ENCODE measurements at regions not wholly inside any gene's neighbourhood (a gene's known extent, or its start where the extent isn't known, plus 50 kb on each side); places are given as distances from the start of the nearest gene placed in this dataset.
A peak's percentile ranks its signal among the peaks of the same experiment; 100 is the strongest.

DNA sequence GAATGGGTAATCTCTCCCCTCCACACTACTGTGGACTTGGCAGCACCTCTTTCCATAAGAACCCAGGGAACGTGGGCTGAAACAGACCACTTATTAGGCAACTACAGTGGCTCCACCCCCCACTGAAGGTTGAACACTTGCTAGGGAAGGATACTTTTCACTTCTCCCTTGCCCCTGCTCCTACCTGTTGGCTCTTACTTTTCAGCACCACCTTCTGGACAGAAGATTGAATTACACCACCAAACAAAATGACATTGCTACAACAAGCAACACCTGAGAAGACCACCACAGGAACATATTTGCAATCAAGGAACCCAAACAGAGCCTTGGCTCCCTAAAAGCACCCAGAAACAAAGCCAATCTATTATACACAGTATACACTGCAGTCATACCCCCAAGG is 132.1 kb upstream of the CXCL13 start:
- Histone ChIP-seq H3K9me3 (peaks cover 4% of the 10 kb centered on the region; the same call in 1 of the 2 replicates), H3K27me3 (replicated peaks; ENCODE audit: control insufficient read depth, insufficient read depth, low read length) (no peaks in the 10 kb centered on the region), H3K4me1 (no peaks in the 10 kb centered on the region), H3K4me3 (ENCODE audit: low read depth, low read length) (no peak overlapping the region), H3K36me3 (ENCODE audit: control insufficient read depth, insufficient read depth, low read length) (no peaks in the 10 kb centered on the region)
- Mint-ChIP-seq H3K4me3 (ENCODE audit: unreplicated experiment) (no peak overlapping the region), H3K27me3 (ENCODE audit: insufficient read depth, unreplicated experiment) (peaks cover 14% of the 10 kb centered on the region), H3K27ac (ENCODE audit: unreplicated experiment) (no peak overlapping the region), H3K4me1 (ENCODE audit: low read depth, unreplicated experiment) (no peaks in the 10 kb centered on the region), H3K9me3 (ENCODE audit: unreplicated experiment) (no peaks in the 10 kb centered on the region), H3K36me3 (ENCODE audit: insufficient read depth, unreplicated experiment) (no peaks in the 10 kb centered on the region)
- POLR2A ChIA-PET: no interaction called here
- intact Hi-C loops (cut with micrococcal nuclease; ENCODE audit: unreplicated experiment): loop anchor here (1.0 to 10.0 kb wide), 2 partner anchors 88 to 121 kb away; no protein-coding TSS in a partner anchor
- no TSS peak for BruUV-seq (replicated peaks)
- CTCF ChIA-PET: no interaction called here
- TF ChIP-seq, protein P1, sequence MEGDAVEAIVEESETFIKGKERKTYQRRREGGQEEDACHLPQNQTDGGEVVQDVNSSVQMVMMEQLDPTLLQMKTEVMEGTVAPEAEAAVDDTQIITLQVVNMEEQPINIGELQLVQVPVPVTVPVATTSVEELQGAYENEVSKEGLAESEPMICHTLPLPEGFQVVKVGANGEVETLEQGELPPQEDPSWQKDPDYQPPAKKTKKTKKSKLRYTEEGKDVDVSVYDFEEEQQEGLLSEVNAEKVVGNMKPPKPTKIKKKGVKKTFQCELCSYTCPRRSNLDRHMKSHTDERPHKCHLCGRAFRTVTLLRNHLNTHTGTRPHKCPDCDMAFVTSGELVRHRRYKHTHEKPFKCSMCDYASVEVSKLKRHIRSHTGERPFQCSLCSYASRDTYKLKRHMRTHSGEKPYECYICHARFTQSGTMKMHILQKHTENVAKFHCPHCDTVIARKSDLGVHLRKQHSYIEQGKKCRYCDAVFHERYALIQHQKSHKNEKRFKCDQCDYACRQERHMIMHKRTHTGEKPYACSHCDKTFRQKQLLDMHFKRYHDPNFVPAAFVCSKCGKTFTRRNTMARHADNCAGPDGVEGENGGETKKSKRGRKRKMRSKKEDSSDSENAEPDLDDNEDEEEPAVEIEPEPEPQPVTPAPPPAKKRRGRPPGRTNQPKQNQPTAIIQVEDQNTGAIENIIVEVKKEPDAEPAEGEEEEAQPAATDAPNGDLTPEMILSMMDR (IDR thresholded peaks at IDR 0.05; ENCODE audit: insufficient read depth in 1 of 2, low read depth in 1 of 2, low read length in 1 of 2, severe bottlenecking in 1 of 2, unreplicated experiment in 1 of 2): peak; percentile 12 to 36
- peak in 1 of 2 experiments; percentile 8 for DNase-seq

- POLR2A ChIA-PET: no interaction called here
- no peaks in the 10 kb centered on the region for H3K4me1 ChIP-seq
- H3K4me1 Mint-ChIP-seq (ENCODE audit: low read depth, unreplicated experiment): no peaks in the 10 kb centered on the region
- no peaks in the 10 kb centered on the region for H3K27me3 ChIP-seq (replicated peaks; ENCODE audit: control insufficient read depth, insufficient read depth, low read length)
- no peaks in the 10 kb centered on the region for H3K36me3 Mint-ChIP-seq (ENCODE audit: insufficient read depth, unreplicated experiment)
- TF ChIP-seq, protein P1 (IDR thresholded peaks at IDR 0.05; ENCODE audit: insufficient read depth in 1 of 2, low read depth in 1 of 2, low read length in 1 of 2, severe bottlenecking in 1 of 2, unreplicated experiment in 1 of 2): no peak
- H3K4me3 Mint-ChIP-seq (ENCODE audit: unreplicated experiment): no peak overlapping the region
- no peaks in the 10 kb centered on the region for H3K9me3 ChIP-seq
- no peaks in the 10 kb centered on the region for H3K36me3 ChIP-seq (ENCODE audit: control insufficient read depth, insufficient read depth, low read length)
- H3K27me3 Mint-ChIP-seq (ENCODE audit: insufficient read depth, unreplicated experiment): peaks cover 16% of the 10 kb centered on the region
- no peak overlapping the region for H3K27ac Mint-ChIP-seq (ENCODE audit: unreplicated experiment)
- BruUV-seq (replicated peaks): no TSS peak
- no peaks in the 10 kb centered on the region for H3K9me3 Mint-ChIP-seq (ENCODE audit: unreplicated experiment)
- DNase-seq: no peak
- intact Hi-C loops (cut with micrococcal nuclease; ENCODE audit: unreplicated experiment): no loop called here
- CTCF ChIA-PET: no interaction called here
- no peak overlapping the region for H3K4me3 ChIP-seq (ENCODE audit: low read depth, low read length)
Observed at GRCh38 chr4:77481856-77482255, 123.8 kb upstream of the CXCL13 start.

DNA sequence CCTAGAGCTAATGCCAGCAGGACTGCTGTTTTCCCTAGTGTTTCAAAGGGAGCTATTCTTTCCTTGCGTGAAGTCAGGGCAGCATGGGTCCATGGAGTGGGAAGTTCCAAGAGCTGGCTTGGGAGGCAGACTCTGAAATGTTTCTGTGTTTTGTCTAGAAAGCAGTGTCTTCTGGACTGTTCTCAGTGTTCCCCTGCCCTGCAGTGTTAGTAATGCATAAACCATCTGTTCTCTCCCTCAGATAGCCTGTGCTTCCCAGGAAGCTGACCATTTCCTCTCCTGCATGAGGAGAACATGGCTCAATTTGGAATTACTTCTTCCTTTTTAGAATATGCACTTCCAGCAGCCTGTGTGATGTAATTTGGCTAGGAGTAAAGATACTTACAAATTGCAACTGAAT is 116.7 kb upstream of the CXCL13 start:
- CTCF ChIA-PET: no interaction called here
- no peaks in the 10 kb centered on the region for H3K36me3 Mint-ChIP-seq (ENCODE audit: insufficient read depth, unreplicated experiment)
- no peaks in the 10 kb centered on the region for H3K4me1 ChIP-seq
- no peaks in the 10 kb centered on the region for H3K9me3 Mint-ChIP-seq (ENCODE audit: unreplicated experiment)
- H3K27ac Mint-ChIP-seq (ENCODE audit: unreplicated experiment): no peak overlapping the region
- no peaks in the 10 kb centered on the region for H3K9me3 ChIP-seq
- H3K4me3 Mint-ChIP-seq (ENCODE audit: unreplicated experiment): no peak overlapping the region
- intact Hi-C loops (cut with micrococcal nuclease; ENCODE audit: unreplicated experiment): no loop called here
- no TSS peak for BruUV-seq (replicated peaks)
- peaks cover 8% of the 10 kb centered on the region for H3K27me3 Mint-ChIP-seq (ENCODE audit: insufficient read depth, unreplicated experiment)
- TF ChIP-seq, protein P1 (IDR thresholded peaks at IDR 0.05; ENCODE audit: insufficient read depth in 1 of 2, low read depth in 1 of 2, low read length in 1 of 2, severe bottlenecking in 1 of 2, unreplicated experiment in 1 of 2): no peak
- DNase-seq: no peak
- H3K36me3 ChIP-seq (ENCODE audit: control insufficient read depth, insufficient read depth, low read length): no peaks in the 10 kb centered on the region
- no peak overlapping the region for H3K4me3 ChIP-seq (ENCODE audit: low read depth, low read length)
- H3K4me1 Mint-ChIP-seq (ENCODE audit: low read depth, unreplicated experiment): no peaks in the 10 kb centered on the region
- no peaks in the 10 kb centered on the region for H3K27me3 ChIP-seq (replicated peaks; ENCODE audit: control insufficient read depth, insufficient read depth, low read length)
- POLR2A ChIA-PET: no interaction called here
